Esophagus muscularis mucosa (tissue), 4 donors: ENCODE measurements at regions not wholly inside any gene's neighbourhood (a gene's known extent, or its start where the extent isn't known, plus 50 kb on each side); places are given as distances from the start of the nearest gene placed in this dataset.

ENCODE experiments used
- EP300 ChIP-seq: sonication (generic); formaldehyde crosslinking; IDR thresholded peaks from one replicate; pipeline ENCODE4 v1.6.1; 2017; ENCODE audit warnings: antibody characterized with exemption
- POLR2A ChIP-seq: fragments of 450-650 bp; IDR thresholded peaks from one replicate; pipeline ENCODE4 v1.6.1; 2017; ENCODE audit warnings: antibody characterized with exemption, moderate library complexity, mild to moderate bottlenecking, low read depth
- POLR2AphosphoS5 ChIP-seq, 2 donors: sonication (generic); formaldehyde crosslinking; IDR thresholded peaks; one replicate each; pipeline ENCODE4 v1.6.1; 2017; ENCODE audit warnings: antibody characterized with exemption in 2 of 2
- TF ChIP-seq, protein P1 (sequence below), 3 experiments: fragments of 200-600 bp in 2 of 3; fragments of 450-650 bp in 1 of 3; sonication (generic) in 2 of 3; IDR thresholded peaks; one replicate each; pipeline ENCODE4 v1.5.1; 2017 to 2019; ENCODE audit warnings: antibody characterized with exemption in 3 of 3, mild to moderate bottlenecking in 2 of 3, moderate library complexity in 1 of 3

DNA sequence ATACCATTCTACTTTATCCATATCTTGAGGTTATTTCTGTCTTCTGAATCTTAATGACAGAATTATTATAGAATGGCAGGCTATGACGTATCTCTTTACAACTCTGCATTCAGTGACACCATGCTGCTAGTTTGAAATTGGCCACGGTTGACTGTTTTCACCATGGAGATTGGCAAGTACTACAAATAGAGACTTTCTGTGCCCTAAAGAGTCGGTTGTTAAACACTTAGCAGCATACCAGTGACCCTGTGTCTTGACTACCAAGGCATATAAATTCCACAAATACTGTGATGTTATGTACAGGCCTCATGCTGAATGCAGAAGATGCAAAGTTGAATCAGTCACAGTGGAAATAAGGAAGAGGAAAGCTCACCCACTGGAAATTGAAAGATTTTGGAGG lies 67.0 kb upstream of the CADPS start:
- TF ChIP-seq, protein P1, sequence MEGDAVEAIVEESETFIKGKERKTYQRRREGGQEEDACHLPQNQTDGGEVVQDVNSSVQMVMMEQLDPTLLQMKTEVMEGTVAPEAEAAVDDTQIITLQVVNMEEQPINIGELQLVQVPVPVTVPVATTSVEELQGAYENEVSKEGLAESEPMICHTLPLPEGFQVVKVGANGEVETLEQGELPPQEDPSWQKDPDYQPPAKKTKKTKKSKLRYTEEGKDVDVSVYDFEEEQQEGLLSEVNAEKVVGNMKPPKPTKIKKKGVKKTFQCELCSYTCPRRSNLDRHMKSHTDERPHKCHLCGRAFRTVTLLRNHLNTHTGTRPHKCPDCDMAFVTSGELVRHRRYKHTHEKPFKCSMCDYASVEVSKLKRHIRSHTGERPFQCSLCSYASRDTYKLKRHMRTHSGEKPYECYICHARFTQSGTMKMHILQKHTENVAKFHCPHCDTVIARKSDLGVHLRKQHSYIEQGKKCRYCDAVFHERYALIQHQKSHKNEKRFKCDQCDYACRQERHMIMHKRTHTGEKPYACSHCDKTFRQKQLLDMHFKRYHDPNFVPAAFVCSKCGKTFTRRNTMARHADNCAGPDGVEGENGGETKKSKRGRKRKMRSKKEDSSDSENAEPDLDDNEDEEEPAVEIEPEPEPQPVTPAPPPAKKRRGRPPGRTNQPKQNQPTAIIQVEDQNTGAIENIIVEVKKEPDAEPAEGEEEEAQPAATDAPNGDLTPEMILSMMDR (IDR thresholded peaks at IDR 0.05): no peak
- TF ChIP-seq EP300 (no peak), POLR2A (no peak), POLR2AphosphoS5 (IDR thresholded peaks at IDR 0.05) (no peak)
